Colonic mucosa (tissue), 4 donors: ENCODE measurements at regions not wholly inside any gene's neighbourhood (a gene's known extent, or its start where the extent isn't known, plus 50 kb on each side); places are given as distances from the start of the nearest gene placed in this dataset.

Source experiments
- DNase-seq: peaks from one replicate; pipeline ENCODE4 v3.0.0-alpha.2; 2020
- H3K27ac ChIP-seq: fragments of 200-600 bp; one replicate; pipeline ENCODE4 v1.8.0; 2021
- H3K27me3 ChIP-seq: fragments of 200-600 bp; one replicate; pipeline ENCODE4 v1.8.0; 2021
- H3K36me3 ChIP-seq: fragments of 200-600 bp; one replicate; pipeline ENCODE4 v1.8.0; 2021
- H3K4me1 ChIP-seq: fragments of 200-600 bp; one replicate; pipeline ENCODE4 v1.8.0; 2021; ENCODE audit warnings: mild to moderate bottlenecking
- H3K4me3 ChIP-seq: fragments of 200-600 bp; one replicate; pipeline ENCODE4 v1.8.0; 2021
- H3K9ac ChIP-seq, 2 donors: one replicate each; pipeline ENCODE4 v1.7.0; 2013; ENCODE audit warnings: control low read depth in 2 of 2, low read depth in 2 of 2, low read length in 2 of 2
- H3K9me3 ChIP-seq: fragments of 200-600 bp; one replicate; pipeline ENCODE4 v1.8.0; 2021
- intact Hi-C: fragments of 100-400 bp; cut with DNase I; formaldehyde crosslinking; loops from one replicate; pipeline ENCODE4 v1.14.1; 2022
- TF ChIP-seq, protein P1 (sequence below): fragments of 200-600 bp; IDR thresholded peaks from one replicate; pipeline ENCODE4 v1.8.0; 2022; ENCODE audit warnings: antibody characterized with exemption, mild to moderate bottlenecking
- donor health status: healthy.
- donor health status: DM: no; HTN: no; CAD: no.
- donor health status: DM: no; HTN: no; CAD: no.

DNA sequence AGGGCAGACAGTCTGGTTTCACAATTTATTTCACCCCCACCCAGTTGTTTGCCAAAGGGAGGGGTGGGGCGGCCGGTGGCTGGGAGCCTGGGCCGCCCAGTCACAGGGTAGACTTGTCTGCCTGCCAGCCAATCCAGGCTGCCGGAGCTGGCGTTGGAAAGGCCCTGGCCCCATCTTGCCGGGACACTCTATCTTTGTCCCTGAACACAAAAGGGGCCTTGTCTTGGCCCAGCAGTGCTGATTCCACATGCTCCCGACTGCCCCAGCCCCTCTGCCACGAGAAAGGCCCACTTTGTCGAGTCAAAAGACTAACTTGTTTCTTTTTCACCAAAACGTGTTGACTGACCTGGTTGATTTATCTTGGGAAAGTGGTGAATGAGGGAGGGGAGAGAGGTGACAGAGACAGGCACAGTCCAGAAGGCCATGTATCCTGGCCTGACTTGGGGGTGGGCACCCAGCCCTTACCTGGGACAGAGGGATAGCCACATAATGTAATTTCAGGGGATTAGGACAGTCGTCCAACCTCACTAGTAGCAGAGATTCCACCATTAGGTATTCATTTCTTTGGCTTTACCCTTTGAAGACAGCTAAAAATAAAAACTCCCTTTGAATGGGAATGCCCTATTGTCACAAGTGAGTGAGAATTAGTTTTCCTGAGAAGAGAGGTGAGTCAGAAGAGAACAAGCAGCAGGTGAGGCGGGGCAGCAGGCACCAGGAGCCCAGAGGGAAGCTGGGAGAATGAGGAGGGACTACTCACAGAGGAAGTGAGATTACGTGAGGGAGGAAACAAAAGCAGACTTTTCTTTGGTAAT is 67.0 kb upstream of the SIRPA start:
- Histone ChIP-seq H3K9me3 (no peaks in the 10 kb centered on the region), H3K27ac (peak overlapping the region; percentile 24), H3K4me1 (peaks cover 4% of the 10 kb centered on the region), H3K36me3 (no peaks in the 10 kb centered on the region), H3K9ac (no peak overlapping the region), H3K4me3 (no peak overlapping the region), H3K27me3 (no peaks in the 10 kb centered on the region)
- TF ChIP-seq, protein P1, sequence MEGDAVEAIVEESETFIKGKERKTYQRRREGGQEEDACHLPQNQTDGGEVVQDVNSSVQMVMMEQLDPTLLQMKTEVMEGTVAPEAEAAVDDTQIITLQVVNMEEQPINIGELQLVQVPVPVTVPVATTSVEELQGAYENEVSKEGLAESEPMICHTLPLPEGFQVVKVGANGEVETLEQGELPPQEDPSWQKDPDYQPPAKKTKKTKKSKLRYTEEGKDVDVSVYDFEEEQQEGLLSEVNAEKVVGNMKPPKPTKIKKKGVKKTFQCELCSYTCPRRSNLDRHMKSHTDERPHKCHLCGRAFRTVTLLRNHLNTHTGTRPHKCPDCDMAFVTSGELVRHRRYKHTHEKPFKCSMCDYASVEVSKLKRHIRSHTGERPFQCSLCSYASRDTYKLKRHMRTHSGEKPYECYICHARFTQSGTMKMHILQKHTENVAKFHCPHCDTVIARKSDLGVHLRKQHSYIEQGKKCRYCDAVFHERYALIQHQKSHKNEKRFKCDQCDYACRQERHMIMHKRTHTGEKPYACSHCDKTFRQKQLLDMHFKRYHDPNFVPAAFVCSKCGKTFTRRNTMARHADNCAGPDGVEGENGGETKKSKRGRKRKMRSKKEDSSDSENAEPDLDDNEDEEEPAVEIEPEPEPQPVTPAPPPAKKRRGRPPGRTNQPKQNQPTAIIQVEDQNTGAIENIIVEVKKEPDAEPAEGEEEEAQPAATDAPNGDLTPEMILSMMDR: no peak
- intact Hi-C loops: no loop called here
- DNase-seq: peak; percentile 83

DNA sequence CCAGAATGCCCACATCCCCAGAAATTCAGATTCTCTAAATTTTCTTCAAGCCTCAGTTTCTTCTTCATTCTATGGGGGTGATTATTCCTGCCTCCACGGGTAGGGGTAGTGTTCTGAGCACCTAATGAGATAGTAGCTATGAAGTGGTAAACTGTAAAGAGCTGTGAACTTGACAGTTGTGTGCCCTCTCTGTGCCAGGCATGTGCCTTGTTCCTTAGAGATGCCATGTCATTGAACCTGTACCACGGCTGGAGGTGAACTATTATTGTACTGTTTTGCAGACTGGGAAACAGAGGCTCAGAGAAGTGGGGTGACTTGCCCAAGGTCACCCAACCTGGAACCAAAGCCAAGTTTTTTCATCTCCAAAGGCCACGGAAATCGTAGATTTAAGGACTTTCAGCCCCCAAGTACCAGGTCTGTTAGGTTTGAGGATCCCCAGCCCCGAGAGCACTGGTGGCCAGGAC is 67.7 kb upstream of the SIRPA start:
- TF ChIP-seq, protein P1: no peak
- Histone ChIP-seq H3K9ac (no peak overlapping the region), H3K4me1 (peaks cover 4% of the 10 kb centered on the region), H3K27ac (no peak overlapping the region), H3K36me3 (no peaks in the 10 kb centered on the region), H3K9me3 (no peaks in the 10 kb centered on the region), H3K27me3 (no peaks in the 10 kb centered on the region), H3K4me3 (no peak overlapping the region)
- no peak for DNase-seq
- intact Hi-C loops: no loop called here

DNA sequence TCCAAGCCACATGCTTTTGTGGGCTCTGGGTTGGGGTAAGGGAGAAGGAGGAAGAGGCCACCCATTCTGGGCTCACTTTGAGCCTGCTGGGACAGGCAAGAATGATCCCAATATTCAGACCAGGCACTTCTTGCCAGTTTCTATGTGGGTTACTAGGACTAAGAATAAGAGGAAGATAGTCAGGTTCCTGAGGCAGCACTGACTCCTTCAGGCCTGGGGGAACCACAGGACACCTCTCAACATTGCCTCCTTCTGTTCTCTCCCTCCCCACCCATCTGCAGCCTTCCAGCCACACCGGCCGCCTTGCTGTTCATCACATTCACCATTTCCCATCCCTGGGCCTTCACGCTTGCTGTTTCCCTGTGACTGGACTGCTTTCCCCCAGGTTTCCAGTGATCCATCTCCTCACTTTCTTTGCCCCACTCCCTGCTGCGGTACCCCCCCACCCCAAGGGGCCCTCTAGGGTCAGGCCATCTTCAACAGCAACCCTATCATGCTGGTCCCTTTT is 69.2 kb upstream of the SIRPA start:
- no peak overlapping the region for H3K27ac ChIP-seq
- H3K4me1 ChIP-seq: peaks cover 4% of the 10 kb centered on the region
- intact Hi-C loops: no loop called here
- no peak overlapping the region for H3K4me3 ChIP-seq
- no peaks in the 10 kb centered on the region for H3K27me3 ChIP-seq
- no peaks in the 10 kb centered on the region for H3K9me3 ChIP-seq
- no peaks in the 10 kb centered on the region for H3K36me3 ChIP-seq
- TF ChIP-seq, protein P1: no peak
- no peak for DNase-seq
- H3K9ac ChIP-seq: no peak overlapping the region

DNA sequence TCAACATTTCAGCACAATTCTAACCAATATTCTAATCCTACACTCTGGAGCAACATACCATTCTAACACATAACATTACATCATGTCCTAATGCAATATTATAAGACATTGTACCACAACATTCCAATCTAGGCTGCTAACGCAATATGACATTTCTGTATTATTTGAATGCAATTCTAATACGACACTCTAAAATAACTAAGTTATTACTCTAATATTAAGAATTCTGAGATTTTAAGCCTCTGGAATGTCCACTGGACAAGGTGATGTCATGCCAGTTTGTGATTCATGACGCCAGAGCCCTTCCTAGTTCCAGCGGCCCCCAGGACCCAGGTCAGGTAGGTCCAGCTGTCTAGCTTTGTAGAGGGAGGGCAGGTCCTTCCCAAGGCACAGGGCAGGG is 69.7 kb upstream of the SIRPA start:
- Histone ChIP-seq H3K27ac (no peak overlapping the region), H3K27me3 (no peaks in the 10 kb centered on the region), H3K9me3 (no peaks in the 10 kb centered on the region), H3K4me1 (peaks cover 3% of the 10 kb centered on the region), H3K9ac (no peak overlapping the region), H3K36me3 (no peaks in the 10 kb centered on the region), H3K4me3 (no peak overlapping the region)
- DNase-seq: no peak
- intact Hi-C loops: no loop called here
- TF ChIP-seq, protein P1: no peak

DNA sequence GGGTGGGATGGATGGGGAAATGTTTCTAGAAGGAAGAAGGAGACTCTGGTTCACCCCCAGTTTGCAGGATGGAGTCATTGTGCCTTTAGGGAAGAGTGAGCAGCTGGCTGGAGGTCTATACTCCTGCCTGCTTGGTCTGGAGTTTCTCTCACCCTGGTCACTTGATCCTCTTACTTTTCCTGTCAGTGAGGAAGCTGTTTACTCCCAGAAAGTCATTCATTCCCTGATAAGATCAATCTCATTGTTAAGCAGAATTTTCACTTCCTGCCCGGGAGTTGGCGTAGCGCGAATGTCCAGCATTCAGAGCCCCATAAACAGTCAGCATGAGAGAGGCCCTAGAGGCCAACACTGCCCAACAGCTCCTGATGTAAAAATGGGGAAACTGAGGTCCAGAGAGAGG is 70.4 kb upstream of the SIRPA start:
- H3K9me3 ChIP-seq: no peaks in the 10 kb centered on the region
- H3K27me3 ChIP-seq: no peaks in the 10 kb centered on the region
- H3K4me3 ChIP-seq: no peak overlapping the region
- no peaks in the 10 kb centered on the region for H3K36me3 ChIP-seq
- H3K4me1 ChIP-seq: no peaks in the 10 kb centered on the region
- intact Hi-C loops: no loop called here
- no peak overlapping the region for H3K27ac ChIP-seq
- TF ChIP-seq, protein P1: no peak
- no peak overlapping the region for H3K9ac ChIP-seq
- no peak for DNase-seq
